ENCODE measurements at regions not wholly inside any gene's neighbourhood (a gene's known extent, or its start where the extent isn't known, plus 50 kb on each side); places are given as distances from the start of the nearest gene placed in this dataset.
"Not testable (repeated sequence)": the region's sequence is repeated elsewhere in the genome, so short reads cannot be mapped to it uniquely, and the experiment has no call there.

DNA sequence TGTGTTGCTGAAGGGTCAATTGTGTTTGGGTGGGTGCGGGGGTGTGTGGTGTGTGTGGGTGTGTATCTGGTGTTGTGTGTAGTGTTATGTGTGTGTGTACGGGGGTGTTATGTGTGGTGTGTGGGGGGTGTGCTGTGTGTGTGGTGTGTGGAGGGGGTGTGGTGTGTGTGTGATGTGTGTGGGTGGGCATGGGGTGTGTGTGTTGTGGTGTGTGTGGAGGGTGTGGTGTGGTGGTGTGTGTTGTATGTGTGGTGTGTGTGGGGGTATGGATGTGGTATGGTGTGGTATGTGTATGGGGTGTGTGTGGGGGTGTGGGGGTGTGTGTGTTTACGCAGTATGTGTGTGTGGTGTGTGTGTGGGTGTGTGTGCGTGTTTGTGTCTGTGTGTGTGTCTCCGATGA, 110.8 kb downstream of the ZNF22 start:
- DNase-seq (ENCODE audit: low read depth in 3 of 3, low spot score in 2 of 3): no peak

DNA sequence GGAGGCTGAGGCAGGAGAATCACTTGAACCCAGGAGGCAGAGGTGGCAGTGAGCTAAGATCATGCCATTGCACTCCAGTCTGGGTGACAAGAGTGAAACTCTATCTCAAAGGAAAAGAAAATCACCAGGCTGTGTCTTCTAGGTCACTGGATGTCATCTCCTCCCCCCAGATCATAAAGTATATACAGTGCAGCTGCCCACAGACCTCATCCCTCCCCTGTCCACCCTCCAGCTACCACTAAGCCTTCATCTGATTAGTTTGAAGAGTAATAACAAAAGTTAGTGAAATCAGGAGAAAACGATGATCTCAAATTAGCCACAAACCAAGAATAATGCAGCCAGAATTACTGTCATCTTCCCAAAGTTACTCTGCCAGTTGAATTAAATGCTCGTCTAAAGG, 117.2 kb downstream of the ZNF22 start:
- DNase-seq (ENCODE audit: low read depth in 3 of 3, low spot score in 2 of 3): not testable (repeated sequence)

DNA sequence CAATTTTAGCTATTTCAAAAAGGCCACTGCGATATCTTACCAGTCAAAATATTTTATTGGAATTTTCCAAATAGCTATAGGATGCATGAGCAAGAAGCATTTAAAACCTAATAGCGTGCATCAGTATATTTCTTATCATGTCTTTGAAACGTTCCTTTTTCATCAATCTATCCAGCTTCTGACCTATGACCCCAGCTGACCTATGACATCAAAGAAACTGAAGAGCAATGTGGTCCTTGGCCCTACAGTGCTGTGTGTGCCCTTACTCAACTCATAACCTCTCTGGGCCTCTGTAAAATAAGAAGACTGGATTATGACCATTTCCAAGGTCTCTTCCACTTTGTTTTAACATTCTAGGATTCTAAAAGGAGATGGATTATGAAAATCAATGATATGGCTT, 118.2 kb downstream of the ZNF22 start:
- DNase-seq (ENCODE audit: low read depth in 3 of 3, low spot score in 2 of 3): no peak

DNA sequence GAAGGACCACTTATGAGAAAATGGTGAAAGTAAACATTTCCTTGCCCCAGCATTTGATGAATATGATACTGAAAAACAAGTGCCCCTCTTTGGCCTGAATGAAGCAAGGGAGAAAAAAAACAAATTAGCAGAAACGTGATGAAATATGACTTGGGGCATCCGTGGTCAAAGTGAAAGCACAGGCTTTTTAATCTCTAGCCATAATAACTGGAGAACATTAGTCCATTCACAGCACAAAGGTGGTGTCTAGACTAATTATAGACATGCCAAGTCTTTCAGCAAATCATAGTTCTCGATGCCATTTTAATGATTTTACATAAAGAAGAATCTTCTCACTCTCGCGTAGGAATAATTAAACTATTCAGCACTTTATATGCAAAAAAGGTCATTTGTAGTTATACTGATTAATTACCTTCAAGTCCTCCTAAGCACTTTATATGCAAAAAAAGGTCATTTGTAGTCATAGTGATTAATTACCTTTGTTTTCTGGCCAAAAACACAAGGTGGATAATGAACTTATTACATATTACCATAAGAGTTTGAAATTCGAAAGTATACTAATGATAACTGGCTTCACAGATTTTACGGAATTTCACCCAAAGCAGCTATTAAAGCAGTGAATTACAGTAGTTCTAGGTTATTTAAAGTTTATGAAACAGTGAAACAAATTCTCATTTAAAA, 121.6 kb downstream of the ZNF22 start:
- not testable (repeated sequence) for DNase-seq (ENCODE audit: low read depth in 3 of 3, low spot score in 2 of 3)

DNA sequence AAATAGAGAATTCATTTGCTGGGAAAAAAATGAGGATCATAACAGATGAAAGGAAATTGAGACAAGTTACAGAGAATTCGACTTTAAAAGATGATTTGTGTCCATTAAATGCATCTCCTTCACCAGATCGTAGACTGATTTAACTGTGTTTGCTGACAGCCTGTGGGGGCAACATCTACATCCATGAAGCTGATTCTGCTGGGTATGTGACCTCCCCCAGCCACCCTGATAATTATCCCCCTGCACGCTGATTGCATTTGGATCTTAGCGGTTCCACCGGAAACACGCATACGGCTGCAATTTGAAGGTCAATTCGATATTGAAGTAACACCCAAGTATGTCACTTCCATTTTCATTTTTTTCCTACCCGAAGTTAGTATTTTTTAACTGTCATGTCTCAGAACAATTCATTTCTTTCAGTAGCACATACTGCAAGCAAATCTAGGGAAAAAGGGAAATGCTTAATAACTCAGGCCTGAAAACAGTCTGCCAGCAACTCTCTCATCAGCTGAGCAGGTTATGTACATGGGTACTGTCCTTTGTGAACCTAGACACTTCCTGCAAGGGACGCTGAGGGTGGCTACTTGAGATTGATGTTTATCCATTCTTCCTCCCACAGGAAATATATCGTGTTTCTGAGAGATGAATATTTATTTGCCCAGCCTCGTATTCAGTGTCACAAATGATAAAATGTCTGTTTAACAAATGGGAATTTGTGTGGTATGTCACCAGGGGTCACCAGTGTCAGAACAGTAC, 134.9 kb downstream of the ZNF22 start:
- DNase-seq (ENCODE audit: low read depth in 3 of 3, low spot score in 2 of 3): no peak

DNA sequence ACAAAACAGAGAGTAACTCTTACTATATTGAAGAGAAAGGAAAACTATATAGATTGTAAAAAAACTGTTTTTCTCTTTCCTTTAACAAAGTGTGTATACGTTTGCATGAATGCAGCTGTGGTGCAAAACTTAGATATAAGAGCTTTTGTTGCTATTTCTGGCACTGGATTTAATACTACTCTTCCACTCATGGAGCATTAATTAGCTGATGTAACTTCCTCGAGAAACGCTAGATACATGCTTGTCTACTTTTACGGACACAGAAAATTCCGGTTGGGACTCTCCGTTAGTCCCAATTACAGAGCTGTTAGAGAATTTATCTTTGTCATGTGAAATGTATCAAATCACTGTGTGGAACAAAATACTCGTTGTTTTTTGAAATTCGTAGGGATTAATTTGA, 135.5 kb downstream of the ZNF22 start:
- DNase-seq (ENCODE audit: low read depth in 3 of 3, low spot score in 2 of 3): no peak

DNA sequence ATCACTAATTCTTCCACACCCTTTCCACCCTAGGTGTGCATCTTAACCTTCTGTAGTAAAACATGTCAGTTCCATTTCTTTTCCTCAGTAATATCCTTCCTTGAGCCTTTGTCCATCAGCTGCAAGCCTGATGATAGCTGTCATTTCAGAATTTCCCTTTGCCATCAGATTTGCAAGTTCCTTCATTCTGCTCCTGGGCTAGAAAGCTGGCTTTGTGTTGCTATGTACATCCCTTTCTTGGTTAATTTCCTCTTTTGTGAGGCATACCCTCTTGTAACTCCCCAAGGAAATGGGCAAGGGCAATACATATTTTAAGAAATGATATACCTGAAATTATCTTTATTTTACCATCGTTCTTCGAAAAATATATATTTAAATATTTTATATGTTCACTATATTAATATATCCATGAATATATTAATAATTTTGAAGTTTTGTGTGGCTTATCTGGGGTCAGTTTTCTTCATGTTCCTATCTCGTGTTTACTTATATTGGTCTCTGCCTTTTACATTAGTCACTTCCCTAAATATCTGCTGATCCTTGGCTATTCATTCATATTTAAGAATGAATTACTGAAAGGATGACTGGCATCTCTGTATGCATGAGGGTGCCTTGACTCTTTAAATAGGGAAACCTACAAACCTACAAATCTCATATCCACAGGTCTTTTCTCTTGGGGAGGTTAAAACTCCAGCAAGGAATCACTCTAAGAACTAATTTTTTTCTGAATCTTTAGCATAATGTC, 143.8 kb downstream of the ZNF22 start:
- DNase-seq (ENCODE audit: low read depth in 3 of 3, low spot score in 2 of 3): no peak

DNA sequence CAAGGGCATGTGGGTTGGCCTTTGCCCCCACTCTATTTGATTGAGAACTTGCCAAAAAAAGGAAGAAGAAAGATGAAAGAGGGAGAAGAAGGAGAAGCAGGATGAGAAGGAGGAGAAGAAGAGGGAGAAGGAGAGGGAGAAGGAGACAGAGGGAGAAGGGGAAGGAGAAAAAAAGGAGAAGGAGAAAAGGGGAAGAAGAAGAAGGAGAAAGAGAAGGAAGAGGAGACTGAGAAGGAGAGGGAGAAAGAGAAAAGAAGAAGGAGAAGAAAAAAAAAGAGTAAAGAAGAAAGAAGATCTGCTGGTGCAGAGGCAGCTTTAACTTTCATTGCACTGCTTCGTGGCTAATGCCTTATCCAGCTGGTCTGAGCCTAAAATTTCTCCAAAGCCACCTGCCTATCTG, 144.4 kb downstream of the ZNF22 start:
- not testable (repeated sequence) for DNase-seq (ENCODE audit: low read depth in 3 of 3, low spot score in 2 of 3)

DNA sequence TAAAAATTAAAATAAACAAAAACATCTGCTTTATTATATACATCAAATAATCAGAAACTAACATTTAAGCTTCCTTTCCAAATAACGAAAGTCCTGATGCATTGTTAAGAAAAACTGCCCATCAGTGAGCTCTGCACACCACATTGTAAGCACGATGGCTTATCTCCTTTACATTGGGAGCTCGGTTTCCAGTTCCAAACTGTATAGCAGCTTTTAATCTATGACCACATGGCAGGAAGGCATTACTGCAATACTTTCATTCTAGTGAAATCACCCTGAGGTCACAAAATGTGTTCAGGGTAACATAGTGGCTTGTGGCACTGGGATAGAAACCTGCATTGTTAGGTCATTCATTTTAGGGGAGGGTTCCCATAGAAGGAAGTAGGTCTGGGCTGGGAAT, 146.3 kb downstream of the ZNF22 start:
- no peak for DNase-seq (ENCODE audit: low read depth in 3 of 3, low spot score in 2 of 3)

DNA sequence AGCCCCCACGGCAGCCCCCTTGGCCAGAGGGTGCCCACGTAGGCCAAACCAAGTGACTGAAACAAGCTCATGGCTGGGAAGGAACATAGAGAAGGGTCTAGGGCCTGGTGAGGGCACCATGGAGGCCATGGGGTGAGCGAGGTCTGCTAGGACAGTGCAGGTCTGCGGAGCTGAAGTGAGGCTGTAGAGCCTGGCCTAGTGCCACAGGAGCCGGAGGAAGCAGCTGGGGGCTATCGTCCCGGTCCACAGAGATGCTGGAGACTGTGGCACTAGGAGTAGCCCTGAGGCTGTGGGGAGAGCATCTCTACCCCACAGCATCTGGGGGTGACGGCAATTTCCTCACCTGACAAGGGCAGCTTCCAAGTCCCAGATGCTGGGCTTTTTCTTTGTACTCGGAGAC, 150.3 kb downstream of the ZNF22 start:
- no peak for DNase-seq (ENCODE audit: low read depth in 3 of 3, low spot score in 2 of 3)

DNA sequence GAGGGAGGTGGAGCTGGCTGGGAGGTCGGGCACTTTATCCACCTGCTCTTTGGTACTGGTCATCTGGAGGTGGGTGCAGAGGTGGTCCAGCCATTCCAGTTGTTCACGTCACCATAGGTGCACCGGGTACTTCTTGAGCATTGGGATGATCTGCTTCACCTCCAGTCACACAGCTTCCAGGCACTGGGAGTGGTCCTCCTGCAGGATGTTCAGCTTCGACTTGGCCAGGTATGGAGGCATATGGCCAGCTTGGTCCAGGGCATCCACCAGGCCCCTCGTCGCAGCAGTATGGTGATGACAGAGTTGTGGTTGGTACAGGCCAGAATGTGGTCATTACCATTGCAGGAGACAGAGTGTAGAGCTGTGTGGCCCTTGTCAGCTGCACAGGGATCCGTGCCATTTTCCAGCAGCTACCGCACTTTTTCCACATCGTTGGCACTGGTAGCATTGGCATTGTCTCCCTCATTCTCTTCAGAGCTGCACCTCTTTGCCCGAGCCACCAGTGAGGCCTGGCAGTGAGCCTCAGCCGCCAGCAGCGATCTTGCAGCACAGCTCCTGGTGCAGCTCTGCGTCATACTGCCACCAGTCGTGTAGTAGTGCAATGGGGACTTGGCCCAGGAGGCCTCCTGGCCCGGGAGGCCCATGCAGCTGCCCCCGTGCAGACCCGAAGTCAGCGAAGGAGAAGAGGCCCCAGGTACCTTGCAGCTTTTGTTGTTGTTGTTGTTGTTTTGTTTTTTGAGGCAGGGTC, 150.9 kb downstream of the ZNF22 start:
- DNase-seq (ENCODE audit: low read depth in 3 of 3, low spot score in 2 of 3): no peak

DNA sequence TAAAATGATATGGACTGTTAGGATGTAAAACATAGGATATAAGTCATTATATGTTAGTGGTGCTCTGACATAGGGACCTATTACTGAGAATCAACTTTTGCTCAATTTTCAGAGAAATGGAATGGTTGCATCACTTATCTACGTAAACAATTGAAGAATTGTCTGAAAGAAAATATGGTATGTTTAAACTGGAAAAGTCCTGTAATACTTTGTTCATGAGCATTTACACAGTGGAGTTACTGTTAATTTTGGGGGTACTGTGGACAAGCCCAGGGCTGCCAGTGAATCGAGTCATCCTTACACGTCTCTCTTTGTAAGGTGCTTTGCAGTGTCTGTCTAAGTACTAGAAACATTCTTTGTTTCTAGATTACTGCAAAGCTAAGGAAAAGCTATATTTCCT, 152.0 kb downstream of the ZNF22 start:
- no peak for DNase-seq (ENCODE audit: low read depth in 3 of 3, low spot score in 2 of 3)

DNA sequence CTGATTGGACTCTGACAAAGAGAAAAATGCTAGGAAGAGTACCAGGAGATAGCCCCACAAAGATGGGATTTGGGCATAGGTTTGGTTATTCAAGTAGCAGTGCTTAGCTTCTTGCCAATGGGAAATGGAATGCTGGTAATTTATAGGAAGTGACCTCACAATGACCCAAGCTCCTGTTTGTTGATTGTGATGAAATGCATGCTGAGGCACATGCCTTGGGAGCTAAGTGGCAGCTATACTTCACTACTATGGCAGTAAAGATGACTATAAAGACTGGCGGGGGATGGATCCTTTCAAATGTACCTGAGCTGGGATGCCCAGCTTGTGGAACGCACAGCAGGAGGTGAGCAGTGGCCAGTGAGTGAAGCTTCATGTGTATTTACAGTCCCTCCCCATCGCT, 153.8 kb downstream of the ZNF22 start:
- DNase-seq (ENCODE audit: low read depth in 3 of 3, low spot score in 2 of 3): no peak

DNA sequence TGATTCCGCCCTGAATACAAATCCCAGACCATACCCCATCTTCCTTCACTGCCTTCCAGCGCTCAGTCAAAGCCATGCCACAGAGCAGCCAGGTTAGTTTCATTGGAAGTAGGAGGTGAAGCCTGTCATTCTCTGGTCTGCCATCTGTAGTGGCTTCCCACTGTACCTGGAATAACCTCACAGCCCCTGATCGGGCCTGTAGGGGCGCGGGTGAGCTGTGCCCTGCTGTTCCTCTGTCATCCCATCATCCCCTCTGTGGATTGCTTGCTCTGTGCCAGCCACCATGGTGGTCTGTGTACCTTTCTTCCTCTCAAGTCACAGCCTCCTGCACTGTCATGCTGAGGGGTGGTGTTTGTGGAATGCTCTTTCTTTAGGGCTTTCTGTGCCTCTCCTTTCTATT, 155.1 kb downstream of the ZNF22 start:
- DNase-seq (ENCODE audit: low read depth in 3 of 3, low spot score in 2 of 3): no peak

DNA sequence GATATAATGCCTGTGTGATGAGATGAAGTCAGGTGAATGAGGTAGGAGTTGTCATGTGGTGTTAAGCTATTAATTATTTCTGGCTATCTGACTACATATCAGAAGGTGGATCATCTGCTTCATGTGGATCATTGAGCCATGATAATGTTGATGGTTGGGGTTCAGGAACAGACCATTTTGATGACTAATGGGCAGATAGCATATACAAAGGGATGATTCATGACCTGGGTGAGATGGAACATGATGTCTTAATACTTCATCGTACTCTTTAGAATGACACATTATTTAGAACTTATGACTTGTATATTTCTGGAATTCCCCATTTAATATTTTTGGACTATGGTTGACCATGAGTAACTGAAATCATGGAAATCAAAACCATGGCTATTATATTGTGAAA, 155.1 kb downstream of the OR13A1 start:
- no peak for DNase-seq (ENCODE audit: low read depth in 3 of 3, low spot score in 2 of 3)

DNA sequence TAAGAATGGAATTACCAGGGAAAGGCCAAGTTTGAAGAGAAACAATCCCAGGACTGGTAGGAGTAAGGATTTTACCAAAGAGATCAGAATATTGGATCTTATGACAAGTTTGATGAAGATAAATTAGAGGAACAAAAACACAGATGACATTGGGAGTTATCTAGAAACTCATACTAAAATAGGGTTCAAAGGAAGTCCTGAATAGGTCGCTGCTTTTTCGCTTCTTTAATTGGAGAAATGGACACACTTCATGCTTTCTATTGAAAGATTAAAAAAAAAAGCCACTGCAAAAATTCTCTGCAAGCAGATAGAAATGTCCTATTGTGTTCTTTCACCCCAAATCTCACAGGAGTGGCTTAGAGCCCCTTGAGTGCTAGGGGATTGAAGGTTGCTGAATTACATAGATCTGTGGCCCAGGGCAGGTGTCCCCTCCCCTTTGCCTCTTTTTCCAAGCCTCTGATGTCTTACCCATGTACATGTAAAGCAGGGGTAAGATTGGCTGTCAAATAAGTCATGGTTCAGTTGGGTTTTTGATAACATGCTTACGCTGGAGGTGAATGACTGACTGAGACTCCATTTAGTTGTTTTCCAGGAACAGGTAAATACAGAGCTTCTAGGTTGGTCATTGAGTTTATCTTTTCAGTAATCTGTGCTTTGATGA, 152.0 kb downstream of the OR13A1 start:
- DNase-seq (ENCODE audit: low read depth in 3 of 3, low spot score in 2 of 3): no peak

DNA sequence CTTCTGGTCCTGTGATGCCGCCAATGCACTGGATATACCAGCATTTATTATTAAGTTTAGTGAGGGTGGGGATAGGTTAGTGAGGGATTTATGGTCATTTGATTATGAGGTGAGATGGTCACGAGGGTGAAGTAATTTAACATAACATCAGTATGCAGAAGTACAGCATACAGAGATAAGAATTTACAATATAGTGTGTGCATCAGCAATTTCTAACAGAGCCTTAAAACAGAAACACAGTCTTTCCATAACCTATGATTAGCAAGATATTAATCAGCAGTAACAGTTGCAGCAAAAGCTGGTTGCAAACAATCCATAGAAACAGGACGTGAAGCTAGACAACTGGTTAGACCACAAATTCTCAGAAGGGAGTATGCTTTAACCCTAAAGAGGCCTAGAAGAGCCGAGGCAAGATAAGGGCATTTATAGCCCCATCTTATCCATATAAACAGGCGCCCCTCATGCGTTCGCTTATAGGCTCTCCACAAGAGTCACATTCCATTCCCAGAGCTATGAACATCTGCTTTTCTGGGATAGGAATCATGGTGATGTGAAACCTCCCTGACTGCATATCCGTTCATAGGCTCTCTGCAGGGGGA, 139.8 kb downstream of the OR13A1 start:
- not testable (repeated sequence) for DNase-seq (ENCODE audit: low read depth in 3 of 3, low spot score in 2 of 3)

DNA sequence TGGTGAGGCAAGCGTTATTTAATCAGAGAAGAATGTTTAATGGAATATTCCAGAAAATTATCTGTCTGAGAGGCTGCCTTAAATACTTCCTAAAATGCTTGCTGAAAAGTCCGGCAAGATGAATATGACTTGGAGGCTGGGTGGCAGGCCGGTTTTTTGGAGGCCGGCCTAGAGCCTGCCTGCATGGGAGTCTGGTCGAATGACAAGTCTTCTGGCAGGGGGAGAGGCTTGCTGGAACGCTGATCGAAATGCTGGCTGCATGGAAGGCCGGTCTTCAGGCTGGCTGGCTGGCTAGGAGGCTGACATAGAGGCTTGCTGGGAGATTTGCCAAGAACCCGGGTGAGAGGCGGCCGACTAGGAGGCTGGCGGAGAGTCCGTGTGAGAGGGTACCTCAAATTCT, 135.7 kb downstream of the OR13A1 start:
- no peak for DNase-seq (ENCODE audit: low read depth in 3 of 3, low spot score in 2 of 3)

DNA sequence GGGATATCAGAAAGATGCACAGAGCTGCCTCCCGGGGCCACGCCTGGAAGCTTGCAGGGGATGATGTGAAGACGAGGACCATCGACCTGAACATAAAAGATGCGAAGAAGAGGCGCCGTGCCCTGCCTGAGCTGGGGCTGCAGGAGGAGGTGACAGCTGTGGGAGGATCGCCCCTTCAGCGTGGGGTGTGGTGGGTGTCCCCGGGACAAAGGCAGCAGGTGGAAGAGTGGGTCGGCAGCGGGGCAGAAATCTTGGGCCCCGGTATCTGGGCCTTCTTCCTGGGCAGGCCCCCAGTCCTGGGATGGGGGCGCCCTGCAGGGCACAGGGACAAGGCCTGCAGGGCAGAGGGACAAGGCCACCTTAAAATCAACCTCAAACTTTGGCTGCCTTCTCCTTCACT, 134.9 kb downstream of the OR13A1 start:
- no peak for DNase-seq (ENCODE audit: low read depth in 3 of 3, low spot score in 2 of 3)

All from right renal cortex interstitium (tissue), 3 donors.